HG03575 (cell line): ENCODE measurements at regions not wholly inside any gene's neighbourhood (a gene's known extent, or its start where the extent isn't known, plus 50 kb on each side); places are given as distances from the start of the nearest gene placed in this dataset.
"Not testable (repeated sequence)": the region's sequence is repeated elsewhere in the genome, so short reads cannot be mapped to it uniquely, and the experiment has no call there.

ENCODE experiments used
- ATAC-seq: cut with Tn5 transposase; IDR thresholded peaks from one replicate; pipeline ENCODE4 v1.9.1; 2021; ENCODE audit not compliant: unreplicated experiment, insufficient number of reproducible peaks, low FRiP score; ENCODE audit errors: extremely low read depth

DNA sequence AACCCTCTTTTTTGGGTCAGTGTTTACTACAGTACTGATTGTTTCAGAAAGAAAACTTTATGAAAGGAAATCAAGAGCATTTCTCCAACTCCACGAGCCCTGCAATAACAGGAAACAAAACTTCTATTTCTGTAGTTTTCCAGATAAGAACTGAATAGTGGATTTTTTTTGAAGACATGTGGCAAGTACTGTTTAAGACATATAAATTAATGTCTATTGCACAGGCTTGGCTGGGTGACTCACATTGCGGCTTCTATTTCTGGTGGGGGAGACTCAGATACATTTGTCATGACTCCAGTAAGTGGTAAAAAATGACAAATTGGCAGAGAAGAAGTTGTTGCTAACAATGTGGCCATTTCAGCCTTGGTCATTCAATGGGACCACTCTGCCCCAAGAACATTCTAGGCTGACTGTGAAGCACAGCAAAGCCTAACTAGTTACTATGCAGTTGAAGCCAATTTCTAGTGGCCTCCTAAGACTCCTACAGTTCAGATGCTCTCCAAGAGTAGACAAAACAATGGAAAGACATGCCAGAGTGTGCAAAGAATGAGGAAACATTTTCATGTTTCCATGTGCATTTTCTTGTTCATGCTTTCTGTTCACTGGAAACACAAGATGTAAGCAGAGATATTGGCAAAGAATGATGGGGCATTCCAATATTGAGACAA lies 200.9 kb downstream of the EDN1 start:
- no peak for ATAC-seq

DNA sequence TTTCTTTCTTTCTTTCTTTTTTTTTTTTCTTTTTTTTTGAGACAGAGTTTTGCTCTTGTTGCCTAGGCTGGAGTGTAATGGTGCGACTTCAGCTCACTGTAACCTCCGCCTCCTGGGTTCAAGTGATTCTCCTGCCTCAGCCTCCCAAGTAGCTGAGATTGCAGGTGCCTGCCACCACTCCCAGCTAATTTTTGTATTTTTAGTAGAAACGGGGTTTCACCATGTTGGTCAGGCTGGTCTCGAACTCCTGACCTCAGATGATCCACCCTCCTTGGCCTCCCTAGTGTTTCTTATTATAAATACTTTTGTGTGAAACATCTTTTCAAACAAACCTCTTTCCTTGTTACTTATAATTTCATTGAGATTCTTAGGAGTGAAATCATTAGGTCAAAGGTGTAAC lies 202.8 kb downstream of the EDN1 start:
- not testable (repeated sequence) for ATAC-seq

DNA sequence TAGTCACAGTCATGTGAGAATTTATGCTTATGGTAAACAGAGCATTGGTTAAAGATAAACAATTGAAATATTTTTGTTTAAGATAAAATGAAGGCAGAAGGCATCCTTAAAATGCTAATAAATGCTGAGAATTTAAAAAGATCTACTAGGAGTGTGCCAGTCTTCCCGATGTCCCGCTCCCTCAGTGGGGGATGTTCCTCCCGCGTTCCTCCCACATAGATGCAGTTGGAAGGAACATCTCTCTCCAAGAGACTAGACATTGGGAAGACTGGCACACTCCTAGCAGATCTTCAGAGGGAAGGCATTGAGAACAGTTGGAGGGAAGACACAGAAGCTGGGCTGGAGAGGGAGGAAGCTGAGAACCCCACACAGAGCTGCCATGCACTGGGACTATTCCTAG lies 203.3 kb downstream of the EDN1 start:
- no peak for ATAC-seq

DNA sequence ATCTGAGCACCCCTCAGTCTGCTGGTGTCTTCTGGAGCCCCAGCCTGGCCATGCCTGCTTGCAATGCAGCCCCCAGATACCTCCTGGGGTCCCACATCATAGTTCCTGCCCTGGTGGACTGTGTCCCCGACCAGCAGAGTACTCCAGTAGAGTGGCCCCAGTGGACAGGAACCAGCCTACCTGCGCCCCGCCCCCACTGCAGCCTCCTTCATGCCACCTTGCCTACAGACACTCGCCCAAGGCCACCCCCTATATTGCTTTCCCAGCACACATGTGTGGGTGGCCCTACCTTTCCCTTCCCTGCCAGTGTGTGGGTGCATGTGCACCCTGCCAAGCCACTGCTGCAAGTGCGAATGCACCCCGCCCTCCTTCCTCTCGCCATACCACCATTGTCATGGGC lies 204.0 kb downstream of the EDN1 start:
- no peak for ATAC-seq

DNA sequence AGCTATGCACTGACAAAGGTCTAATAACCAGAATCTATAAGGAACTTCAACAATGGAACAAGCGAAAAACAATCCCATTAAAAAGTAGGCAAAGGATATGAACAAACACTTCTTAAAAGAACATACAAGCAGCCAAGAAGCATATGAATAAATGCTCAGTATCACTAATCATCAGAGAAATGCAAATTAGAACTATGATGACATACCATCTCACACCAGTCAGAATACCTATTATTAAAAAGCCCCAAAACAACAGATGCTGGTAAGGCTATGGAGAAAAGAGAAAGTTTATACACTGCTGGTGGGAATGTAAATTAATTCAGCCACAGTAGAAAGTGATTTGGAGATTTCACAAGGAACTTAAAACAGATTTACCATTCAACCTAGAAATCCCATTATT lies 211.8 kb downstream of the EDN1 start:
- ATAC-seq, result no peak

DNA sequence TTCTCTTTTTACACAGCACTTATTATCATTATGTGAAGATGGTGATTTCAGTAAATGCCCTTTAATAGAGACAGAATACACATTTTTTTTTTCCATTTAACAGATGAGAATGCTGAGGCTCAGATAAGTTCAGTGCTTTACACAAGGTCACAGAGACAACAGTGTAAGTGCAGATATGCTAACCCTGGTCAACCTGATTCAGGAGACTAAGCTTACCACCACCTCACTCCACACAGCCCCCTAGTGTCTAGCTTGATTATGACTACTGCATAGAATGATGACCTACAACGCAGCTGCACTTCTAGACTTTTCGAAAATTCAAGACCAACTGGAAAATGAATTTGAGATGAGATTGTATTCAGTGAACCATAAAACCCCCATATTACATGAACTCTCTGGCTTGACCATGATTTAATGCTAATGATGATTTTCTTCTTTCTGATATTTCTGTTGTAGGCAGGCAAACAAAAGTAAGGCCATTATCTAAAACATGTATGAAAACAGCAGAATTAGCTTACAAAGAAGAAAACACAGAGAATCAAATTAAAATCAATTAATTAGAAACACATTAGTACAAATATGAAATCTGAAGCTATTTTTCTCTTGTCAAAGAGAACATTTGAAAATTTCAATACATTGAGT lies 212.1 kb upstream of the PHACTR1 start:
- no peak for ATAC-seq

DNA sequence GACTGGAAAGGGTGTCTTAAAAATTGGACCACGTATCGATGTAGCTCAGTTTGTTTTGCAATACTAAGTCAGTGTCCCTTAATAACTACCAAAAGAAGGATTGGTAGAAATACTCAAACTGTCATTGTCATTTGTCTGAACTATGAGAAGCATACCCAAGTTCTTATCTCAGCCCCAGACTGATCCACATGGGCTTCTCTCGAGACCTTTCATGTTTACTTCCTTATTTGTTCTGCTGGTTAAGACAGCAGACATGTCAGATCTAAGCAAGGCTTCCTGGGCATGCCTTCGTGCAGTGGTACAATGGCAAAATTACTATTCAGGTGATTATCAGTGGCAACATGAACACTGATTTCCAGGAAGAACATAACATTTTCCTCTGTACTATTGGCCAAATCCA lies 211.1 kb upstream of the PHACTR1 start:
- ATAC-seq, result no peak

DNA sequence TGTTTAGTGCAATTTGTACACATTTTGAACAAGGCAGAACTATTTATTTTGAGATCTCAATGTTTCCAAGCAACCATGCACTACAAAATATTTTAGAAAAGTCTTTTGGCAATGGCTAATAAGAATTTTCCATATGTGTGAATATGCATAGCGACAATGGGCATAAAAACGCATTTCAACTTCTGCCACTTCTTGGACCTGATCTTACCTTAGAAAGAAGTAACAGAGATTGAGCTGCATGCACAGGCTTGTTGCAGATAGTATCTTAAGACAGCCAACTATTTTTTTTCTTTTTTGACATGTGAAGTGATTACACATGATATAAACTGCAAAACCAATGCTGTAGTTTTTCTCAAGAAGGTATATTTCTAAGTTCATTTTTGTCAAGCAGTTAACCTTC lies 210.4 kb upstream of the PHACTR1 start:
- no peak for ATAC-seq

DNA sequence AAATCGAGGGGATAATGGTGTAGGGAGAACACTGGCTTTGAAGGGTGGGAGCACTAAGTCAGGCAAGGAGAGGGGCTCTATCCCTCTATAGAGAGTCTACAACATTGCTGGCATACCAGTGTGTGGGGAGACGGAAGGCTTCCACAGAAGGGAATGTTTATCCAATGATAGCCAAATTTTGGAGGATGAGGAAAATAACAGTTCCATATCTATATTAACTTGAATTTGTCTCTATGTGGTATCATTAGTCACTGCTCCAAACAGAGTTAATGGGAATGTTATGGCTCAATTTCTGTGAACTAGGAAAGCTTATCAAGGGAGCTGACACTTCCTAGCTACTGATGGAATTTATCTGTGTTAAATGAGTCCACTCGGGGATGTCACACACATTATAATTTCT lies 208.9 kb upstream of the PHACTR1 start:
- ATAC-seq, result no peak

DNA sequence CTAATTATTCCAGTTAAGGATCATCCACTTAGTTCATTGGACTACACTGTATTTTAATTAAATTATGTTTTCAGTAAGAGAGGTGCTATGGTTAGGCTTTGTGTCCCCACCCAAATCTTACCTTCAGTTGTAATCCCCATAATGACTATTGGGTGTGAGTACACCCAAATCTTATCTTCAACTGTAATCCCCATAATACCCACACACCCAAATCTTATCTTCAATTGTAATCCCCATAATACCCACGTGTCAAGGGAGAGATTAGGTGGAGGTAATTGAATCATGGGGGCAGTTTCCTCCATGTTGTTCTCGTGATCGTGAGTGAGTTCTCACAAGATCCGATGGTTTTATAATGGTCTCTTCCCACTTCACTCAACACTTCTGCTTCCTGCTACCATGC lies 208.0 kb upstream of the PHACTR1 start:
- no peak for ATAC-seq

DNA sequence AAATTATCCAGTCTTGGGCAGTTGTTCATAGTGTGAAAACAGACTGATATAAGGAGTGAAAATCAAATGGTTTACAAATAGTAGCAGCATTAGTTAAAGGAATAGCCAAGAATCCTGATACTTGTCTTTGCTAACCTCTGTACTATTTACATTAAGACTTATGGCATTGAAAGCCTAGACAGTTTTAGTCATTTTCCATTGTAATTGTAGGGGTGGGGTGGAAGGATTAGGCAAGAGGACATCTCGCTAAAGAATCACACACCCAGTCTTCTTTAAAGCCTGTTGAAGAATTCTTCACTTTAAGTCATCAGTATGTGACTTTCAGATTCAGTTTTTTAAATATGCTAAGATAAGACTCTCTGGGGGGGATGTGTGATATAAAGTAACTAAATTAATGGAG lies 207.5 kb upstream of the PHACTR1 start:
- ATAC-seq, result no peak

DNA sequence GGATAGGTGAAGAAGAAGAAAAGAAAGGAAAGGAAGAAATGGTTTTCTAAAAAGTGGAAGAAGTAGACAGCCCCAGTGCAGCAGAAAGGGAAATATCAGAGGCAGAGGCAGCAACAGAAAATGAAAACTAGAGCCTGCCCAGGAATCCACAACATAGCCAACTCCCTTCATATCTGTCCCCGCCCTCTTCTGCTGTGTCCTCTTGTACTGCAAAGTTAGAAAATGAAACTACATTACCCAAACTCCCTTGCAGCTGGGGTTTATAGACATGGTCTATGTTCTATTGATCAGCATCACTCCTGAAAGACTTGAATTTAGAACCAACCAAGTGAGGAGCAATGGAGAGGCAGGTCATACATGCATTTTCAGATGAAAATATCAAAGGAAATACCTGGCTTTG lies 200.5 kb upstream of the PHACTR1 start:
- no peak for ATAC-seq

DNA sequence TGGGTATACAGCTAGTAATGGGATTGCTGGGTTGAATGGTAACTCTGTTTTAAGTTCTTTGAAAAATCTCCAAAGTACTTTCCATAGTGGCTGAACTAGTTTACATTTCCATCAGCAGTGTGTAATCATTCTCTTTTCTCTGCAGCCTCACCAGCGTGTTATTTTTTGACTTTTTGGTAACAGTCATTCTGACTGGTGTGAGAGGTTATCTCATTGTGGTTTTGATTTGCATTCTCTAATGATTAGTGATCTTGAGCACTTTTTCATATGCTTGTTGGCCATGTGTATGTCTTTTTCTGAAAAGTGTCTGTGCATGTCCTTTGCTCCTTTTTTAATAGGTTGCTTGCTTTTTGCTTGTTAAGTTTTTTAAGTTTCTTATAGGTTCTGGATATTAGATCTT lies 194.2 kb upstream of the PHACTR1 start:
- ATAC-seq, result no peak

DNA sequence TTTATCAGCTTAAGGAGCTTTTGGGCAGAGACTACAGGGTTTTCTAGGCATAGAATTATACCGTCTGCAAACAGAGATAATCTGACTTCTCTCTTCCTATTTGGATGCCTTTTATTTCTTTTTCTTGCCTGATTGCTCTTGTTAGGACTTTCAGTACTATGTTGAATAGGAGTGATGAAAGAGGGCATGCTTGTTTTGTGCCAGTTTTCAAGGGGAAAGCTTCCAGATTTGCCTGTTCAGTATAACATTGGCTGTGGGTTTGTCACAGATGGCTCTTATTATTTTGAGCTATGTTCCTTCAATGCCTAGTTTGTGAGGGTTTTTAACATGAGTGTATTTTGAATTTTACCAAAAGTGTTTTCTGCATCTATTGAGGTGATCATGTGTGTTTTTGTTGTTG lies 192.8 kb upstream of the PHACTR1 start:
- no peak for ATAC-seq

DNA sequence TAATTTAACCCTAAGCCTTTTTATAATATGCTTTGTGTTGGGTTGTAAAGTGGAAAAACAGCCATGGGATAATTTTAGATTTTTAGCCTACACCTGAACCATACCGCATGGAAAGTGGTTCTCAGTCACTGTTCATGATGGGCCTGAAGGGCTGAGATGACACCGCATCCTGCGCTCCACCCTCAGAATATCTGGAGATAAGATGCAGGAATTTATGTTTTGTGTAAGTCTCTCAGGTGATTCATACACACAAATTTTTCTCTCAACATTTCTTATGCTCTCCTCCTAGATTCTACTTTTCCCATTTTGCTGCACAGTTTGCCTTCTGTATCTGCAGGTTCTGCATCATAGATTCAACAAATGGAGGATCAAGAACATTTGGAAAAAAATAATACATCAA lies 191.3 kb upstream of the PHACTR1 start:
- no peak for ATAC-seq

DNA sequence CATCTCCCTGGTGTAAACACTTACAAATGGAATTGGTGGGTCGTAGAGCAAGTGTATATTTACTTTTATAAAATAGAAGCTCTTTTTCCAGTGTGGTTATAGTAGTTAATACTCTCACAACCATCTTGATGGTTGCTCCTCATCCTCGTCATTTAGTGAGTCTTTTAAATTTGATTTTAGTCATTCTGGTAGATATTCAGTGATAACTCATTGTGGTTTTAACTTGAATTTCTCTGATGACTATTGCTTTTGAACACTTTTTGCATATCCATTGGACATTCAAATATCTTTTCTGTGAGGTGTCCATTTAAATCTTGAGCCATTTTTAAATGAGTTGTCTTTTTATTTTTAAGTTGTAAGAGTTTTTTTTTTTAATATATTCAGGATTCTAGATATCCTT lies 189.2 kb upstream of the PHACTR1 start:
- ATAC-seq, result no peak

DNA sequence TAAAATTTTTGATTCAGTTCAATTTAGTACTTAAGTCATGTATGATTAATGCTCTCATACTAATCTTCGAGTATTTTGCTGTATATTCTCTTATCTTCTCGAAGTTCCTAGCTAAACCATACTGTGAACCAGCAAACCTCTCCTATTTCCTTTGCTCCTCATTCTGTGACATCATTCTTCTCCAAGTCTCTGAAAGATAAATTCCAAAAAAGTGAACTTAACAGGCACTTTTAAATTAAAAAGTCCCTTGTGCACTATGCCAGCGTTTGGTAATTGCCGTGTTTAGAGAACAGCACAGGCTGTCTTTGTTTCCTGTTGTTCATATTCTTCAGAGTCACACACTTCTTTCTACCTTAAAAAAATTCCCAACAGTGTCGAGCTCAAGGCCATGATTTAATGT lies 188.4 kb upstream of the PHACTR1 start:
- no peak for ATAC-seq

DNA sequence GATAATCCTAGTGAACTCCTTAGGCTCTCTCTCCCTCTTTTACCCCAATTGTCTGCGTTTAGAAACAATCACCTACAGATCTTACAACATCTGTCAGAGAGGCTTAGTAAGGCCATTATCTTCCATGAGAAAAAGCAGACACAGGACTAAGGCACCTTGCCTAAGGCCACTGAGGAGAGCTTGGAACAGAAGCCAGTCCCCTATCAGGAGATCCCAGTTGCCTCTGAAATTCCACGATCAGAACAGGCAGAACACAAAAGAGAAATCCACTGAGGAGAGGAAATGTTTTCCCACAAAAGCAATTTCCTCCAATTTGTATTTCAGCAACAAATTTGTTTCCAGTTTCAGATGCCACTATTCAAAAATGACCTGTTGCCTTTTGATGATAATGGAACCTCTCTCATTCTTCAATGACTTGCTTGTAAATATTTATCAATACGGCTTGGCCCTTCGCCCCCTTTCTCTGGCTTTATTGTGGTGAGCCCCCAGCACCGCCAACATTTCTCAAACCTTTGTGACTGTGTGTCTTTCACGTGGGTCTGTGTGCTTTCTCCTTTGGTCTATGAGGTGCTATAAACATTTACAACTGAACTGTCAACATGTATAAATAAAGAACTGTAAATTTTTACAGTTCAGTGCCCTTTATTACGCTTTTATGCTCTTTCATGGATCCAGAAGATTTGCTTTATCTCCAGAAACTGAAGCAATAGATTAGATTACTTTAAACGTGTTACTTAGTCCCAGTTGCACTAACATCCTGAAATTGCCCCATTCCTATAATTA lies 187.8 kb upstream of the PHACTR1 start:
- ATAC-seq, result no peak

DNA sequence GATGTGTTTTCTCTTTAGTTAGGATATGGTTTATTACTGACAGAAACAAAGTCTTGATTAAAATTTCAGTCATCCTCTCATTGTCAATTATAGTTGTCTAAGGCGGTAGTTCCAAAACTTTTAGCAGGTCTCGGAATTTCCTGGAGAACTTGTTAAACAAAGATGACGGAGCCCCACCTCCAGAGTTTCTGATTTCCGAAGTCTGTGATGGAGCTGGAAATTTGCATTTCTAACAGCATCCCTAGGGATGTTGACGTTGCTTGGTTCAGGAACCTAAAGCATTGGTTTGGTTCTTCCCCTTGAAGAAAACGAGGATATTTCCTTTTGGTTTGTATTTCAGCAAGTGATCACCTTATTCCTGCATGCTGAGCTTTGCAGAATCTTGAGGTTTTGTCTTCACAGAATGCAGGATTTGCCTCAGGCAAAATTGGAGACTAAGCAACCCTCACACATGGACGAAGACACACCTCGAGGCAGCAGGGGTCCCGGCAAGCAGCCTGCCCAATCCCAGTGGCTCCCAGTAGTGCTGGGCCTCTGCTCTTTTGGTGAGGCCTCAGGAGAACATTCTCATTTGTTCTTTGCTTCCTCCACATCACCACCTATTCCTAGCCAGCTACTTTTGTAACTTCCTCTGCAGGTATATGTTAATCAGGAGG lies 187.1 kb upstream of the PHACTR1 start:
- no peak for ATAC-seq

DNA sequence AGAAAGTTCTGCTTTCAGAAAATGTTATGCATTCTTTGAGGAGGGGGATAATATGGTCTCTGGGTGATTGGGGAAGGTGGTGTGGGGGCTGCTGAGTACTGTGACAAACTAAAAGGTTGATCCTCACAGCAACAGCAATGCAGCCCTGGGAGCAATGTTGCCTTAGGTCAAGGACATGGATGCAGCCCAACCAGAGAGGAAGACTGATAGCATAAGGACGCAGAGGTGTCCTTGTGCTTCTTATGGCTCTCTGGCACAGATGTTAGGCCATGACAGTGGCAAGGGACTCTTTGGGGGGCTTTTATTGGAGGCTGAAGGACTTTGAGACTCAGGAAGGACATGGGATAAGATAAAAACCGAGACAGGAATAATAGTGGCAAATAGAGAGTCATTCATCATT lies 186.2 kb upstream of the PHACTR1 start:
- ATAC-seq, result no peak
